Breast epithelium (tissue), 4 donors: ENCODE measurements at regions not wholly inside any gene's neighbourhood (a gene's known extent, or its start where the extent isn't known, plus 50 kb on each side); places are given as distances from the start of the nearest gene placed in this dataset.

ENCODE experiments used
- DNase-seq, 2 donors: peaks; one replicate each; pipeline ENCODE4 v3.0.0-alpha.2; 2019; ENCODE audit warnings: low spot score in 2 of 2
- H3K27ac ChIP-seq, 2 donors: fragments of 200-600 bp; sonication (generic) in 1 of 2; one replicate each; pipeline ENCODE4 v1.5.1; 2016 to 2019; ENCODE audit warnings: mild to moderate bottlenecking in 1 of 2
- H3K27me3 ChIP-seq, 2 donors: fragments of 200-600 bp; sonication (generic) in 1 of 2; one replicate each; pipeline versions ENCODE4 v1.5.1 to v1.6.0; 2017 to 2019; ENCODE audit warnings: control low read depth in 1 of 2, mild to moderate bottlenecking in 1 of 2
- H3K36me3 ChIP-seq: fragments of 200-600 bp; one replicate; pipeline ENCODE4 v1.5.1; 2019
- H3K4me1 ChIP-seq, 2 donors: fragments of 200-600 bp; sonication (generic); one replicate each; pipeline ENCODE4 v1.5.1; 2016 to 2019; ENCODE audit warnings: control low read depth in 1 of 2
- H3K4me3 ChIP-seq, 3 donors: fragments of 200-600 bp; sonication (generic); 1 replicate in 2 of 3; 2 replicates in 1 of 3; pipeline ENCODE4 v1.5.1; 2016 to 2019; ENCODE audit warnings: mild to moderate bottlenecking in 3 of 3, moderate library complexity in 2 of 3
- H3K9me3 ChIP-seq, 2 donors: fragments of 200-600 bp; sonication (generic) in 1 of 2; one replicate each; pipeline ENCODE4 v1.5.1; 2016 to 2019; ENCODE audit warnings: control low read depth in 1 of 2
- POLR2A ChIP-seq: fragments of 450-650 bp; IDR thresholded peaks from one replicate; pipeline ENCODE4 v1.6.1; 2016; ENCODE audit warnings: antibody characterized with exemption, mild to moderate bottlenecking, moderate library complexity
- POLR2AphosphoS5 ChIP-seq, 3 donors: sonication (generic); formaldehyde crosslinking; IDR thresholded peaks; one replicate each; pipeline ENCODE4 v1.6.1; 2017; ENCODE audit warnings: antibody characterized with exemption in 3 of 3
- intact Hi-C: fragments of 100-400 bp; cut with DNase I; formaldehyde crosslinking; loops from one replicate; pipeline ENCODE4 v1.15.1; 2023; ENCODE audit warnings: low total_unique reads
- TF ChIP-seq, protein P1 (sequence below), 3 donors: fragments of 450-650 bp; IDR thresholded peaks; one replicate each; pipeline ENCODE4 v1.5.1; 2016 to 2017; ENCODE audit warnings: antibody characterized with exemption in 3 of 3, mild to moderate bottlenecking in 3 of 3, moderate library complexity in 3 of 3

DNA sequence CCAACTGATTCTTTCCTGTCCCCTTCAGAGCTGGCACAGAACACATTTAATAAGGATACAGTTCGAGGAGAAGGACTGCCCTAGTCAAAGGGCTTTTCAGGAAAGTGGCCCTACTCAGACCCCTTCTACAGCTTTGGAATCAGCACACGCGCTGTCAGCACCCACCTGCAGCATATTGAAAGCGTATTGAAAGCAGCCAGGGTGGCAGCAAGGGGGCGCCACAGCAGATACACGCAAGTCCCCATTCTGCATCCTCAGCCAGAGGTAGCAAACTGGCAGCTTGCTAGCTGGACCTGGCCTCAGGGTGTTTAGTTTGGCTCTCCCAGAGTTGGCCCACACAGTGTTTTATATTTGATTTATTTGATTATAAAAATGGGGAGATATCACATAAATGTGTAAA lies 101.0 kb upstream of the NT5C1B start:
- intact Hi-C loops: no loop called here
- no peaks in the 10 kb centered on the region for H3K36me3 ChIP-seq
- no peak overlapping the region for H3K27ac ChIP-seq
- no peak for DNase-seq
- no peaks in the 10 kb centered on the region for H3K4me1 ChIP-seq
- H3K27me3 ChIP-seq: no peaks in the 10 kb centered on the region
- no peaks in the 10 kb centered on the region for H3K9me3 ChIP-seq
- H3K4me3 ChIP-seq: no peak overlapping the region
- TF ChIP-seq, protein P1, sequence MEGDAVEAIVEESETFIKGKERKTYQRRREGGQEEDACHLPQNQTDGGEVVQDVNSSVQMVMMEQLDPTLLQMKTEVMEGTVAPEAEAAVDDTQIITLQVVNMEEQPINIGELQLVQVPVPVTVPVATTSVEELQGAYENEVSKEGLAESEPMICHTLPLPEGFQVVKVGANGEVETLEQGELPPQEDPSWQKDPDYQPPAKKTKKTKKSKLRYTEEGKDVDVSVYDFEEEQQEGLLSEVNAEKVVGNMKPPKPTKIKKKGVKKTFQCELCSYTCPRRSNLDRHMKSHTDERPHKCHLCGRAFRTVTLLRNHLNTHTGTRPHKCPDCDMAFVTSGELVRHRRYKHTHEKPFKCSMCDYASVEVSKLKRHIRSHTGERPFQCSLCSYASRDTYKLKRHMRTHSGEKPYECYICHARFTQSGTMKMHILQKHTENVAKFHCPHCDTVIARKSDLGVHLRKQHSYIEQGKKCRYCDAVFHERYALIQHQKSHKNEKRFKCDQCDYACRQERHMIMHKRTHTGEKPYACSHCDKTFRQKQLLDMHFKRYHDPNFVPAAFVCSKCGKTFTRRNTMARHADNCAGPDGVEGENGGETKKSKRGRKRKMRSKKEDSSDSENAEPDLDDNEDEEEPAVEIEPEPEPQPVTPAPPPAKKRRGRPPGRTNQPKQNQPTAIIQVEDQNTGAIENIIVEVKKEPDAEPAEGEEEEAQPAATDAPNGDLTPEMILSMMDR (IDR thresholded peaks at IDR 0.05): no peak
- TF ChIP-seq POLR2AphosphoS5 (IDR thresholded peaks at IDR 0.05) (no peak), POLR2A (no peak)

DNA sequence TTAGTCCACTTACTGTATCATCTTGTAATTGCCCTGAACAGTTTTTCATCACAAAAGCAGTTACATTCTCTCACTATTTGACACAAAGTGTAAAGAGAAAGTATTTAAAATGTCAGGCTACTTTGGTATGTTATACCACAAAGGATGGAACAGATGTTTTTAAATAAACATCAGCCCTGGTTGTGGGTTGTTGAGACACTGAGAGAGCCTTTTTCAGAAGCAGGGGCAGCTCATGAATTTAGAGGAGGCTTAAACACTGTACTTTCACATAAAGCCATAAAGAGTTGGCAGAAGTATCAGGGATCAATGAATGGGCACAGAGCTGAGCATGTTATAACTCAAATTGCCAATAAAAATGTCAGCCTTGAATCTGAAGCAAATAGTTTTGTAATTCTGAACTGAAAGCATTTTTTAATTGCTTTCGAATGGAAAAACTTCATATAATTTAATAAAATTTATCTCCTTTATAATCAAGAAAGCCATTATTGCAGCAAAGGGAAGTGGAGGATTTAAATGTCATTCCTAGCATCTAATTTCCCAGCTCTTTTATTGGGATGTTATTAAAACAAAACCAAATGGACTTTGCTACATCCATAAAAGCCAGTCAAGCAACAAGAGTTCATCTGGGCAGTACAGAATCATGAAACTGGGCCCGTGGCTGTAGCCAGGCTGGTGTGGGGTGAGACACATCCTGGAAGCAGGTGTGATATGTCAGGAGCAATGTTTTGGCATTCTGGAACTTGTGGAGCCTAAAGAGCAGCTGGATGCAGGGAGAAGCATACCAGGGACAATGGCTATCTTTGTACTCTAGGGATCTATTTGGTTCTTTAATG lies 95.1 kb upstream of the NT5C1B start:
- intact Hi-C loops: no loop called here
- DNase-seq: no peak
- Histone ChIP-seq H3K9me3 (no peaks in the 10 kb centered on the region), H3K27ac (no peak overlapping the region), H3K27me3 (no peaks in the 10 kb centered on the region), H3K4me1 (no peaks in the 10 kb centered on the region), H3K4me3 (no peak overlapping the region), H3K36me3 (no peaks in the 10 kb centered on the region)
- TF ChIP-seq, protein P1 (IDR thresholded peaks at IDR 0.05): no peak
- TF ChIP-seq POLR2A (no peak), POLR2AphosphoS5 (IDR thresholded peaks at IDR 0.05) (no peak)

DNA sequence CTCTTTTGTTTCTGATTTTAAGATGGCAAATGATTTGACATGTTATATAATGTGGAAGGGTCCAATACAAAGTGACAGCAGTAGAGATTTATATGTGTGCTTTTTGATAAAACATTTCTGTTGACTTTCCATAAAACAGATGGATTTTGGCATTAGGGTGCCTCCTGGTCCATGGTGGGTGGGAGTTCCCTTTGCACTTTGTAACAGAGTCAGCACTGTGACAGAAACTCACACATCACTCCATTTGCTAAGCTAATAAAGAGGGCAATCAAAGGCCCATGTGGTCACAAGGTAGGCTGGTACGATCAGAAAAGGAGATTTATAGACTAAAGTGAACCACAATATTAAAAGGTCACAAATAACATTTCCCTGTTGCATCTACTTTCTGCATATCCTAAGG lies 93.3 kb upstream of the NT5C1B start:
- DNase-seq: no peak
- Histone ChIP-seq H3K36me3 (no peaks in the 10 kb centered on the region), H3K4me1 (no peaks in the 10 kb centered on the region), H3K9me3 (no peaks in the 10 kb centered on the region), H3K4me3 (no peak overlapping the region), H3K27me3 (no peaks in the 10 kb centered on the region), H3K27ac (no peak overlapping the region)
- intact Hi-C loops: no loop called here
- TF ChIP-seq, protein P1 (IDR thresholded peaks at IDR 0.05): no peak
- no peak for TF ChIP-seq POLR2AphosphoS5 (IDR thresholded peaks at IDR 0.05)
- no peak for TF ChIP-seq POLR2A

DNA sequence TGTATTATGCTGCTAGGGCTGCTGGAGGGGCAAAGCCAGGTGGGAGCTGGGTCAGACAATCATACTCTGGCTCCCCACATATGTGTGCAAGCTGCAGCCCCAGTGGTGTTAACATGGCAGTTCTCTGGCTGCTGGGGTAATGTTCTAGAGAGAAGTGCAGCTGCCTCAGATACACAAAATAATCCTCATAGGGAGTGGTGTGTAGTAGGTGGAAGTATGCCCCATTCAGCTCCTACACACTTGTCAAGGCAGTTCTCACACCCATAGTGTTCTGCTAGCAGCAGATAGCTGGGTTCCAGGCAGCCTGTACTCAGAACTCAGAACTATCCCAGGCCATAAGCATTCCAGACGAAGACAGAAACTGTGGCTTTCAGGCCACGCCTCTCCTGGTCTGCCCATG lies 87.9 kb upstream of the NT5C1B start:
- H3K27ac ChIP-seq: no peak overlapping the region
- intact Hi-C loops: no loop called here
- no peak for DNase-seq
- H3K4me3 ChIP-seq: no peak overlapping the region
- no peaks in the 10 kb centered on the region for H3K27me3 ChIP-seq
- peaks cover 6 to 13% of the 10 kb centered on the region in 2 donors for H3K9me3 ChIP-seq
- TF ChIP-seq POLR2AphosphoS5 (IDR thresholded peaks at IDR 0.05): no peak
- no peak for TF ChIP-seq POLR2A
- no peaks in the 10 kb centered on the region for H3K4me1 ChIP-seq
- H3K36me3 ChIP-seq: no peaks in the 10 kb centered on the region

DNA sequence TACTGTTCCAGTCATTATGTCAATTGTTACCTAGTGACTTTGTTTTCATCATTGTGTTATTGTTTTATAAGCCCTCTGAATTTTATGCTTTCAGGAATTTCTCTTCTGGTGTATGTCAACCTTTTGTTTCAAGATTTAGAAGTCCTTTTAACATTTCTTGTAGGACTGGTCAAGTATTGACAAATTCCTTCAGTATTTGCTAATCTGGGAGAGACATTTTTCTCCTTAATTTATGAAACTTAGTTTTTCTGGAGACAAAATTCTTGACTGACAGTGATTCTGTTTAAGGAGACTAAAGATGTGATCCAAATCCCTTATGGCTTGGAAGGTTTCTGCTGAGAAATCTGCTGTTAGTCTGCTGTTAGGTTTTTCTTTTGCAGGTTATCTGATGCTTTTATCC lies 84.9 kb upstream of the NT5C1B start:
- Histone ChIP-seq H3K36me3 (no peaks in the 10 kb centered on the region), H3K4me1 (no peaks in the 10 kb centered on the region), H3K4me3 (no peak overlapping the region), H3K27ac (no peak overlapping the region), H3K9me3 (peaks cover 6 to 13% of the 10 kb centered on the region in 2 donors), H3K27me3 (no peaks in the 10 kb centered on the region)
- intact Hi-C loops: no loop called here
- no peak for DNase-seq
- TF ChIP-seq, protein P1 (IDR thresholded peaks at IDR 0.05): no peak
- TF ChIP-seq POLR2A (no peak), POLR2AphosphoS5 (IDR thresholded peaks at IDR 0.05) (no peak)
